ENCODE measurements at regions not wholly inside any gene's neighbourhood (a gene's known extent, or its start where the extent isn't known, plus 50 kb on each side); places are given as distances from the start of the nearest gene placed in this dataset.

DNA sequence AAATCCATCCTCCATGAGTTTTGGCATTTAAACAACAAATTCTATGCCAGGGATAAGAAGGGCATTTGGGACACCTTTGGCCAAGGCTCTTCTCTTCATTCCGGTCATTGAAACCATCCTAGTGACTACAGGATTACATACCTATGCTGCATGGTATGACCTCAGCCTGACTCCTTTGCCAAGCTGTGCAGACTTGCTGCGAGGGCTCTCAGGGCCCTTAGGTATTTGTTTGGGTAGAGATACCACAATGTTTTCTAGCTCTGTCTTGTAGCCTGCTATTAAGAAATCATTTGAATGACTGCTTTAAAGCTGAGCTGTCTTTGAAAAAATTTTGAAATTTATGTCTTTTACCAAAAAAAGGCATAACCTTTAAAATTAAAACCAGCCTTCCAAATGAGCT lies 749.8 kb upstream of the SGO1 start:
- no peak overlapping the region for H2AFZ ChIP-seq (ENCODE audit: low read depth, low read length)
- H3F3A ChIP-seq (ENCODE audit: insufficient read depth, low read length, poor library complexity, severe bottlenecking), result no peaks in the 10 kb centered on the region

GRCh38 chr3:20931834-20932233 lies 745.8 kb upstream of the SGO1 start:
- no peak overlapping the region for H2AFZ ChIP-seq (ENCODE audit: low read depth, low read length)
- no peaks in the 10 kb centered on the region for H3K9me3 ChIP-seq (ENCODE audit: low read length)
- H3F3A ChIP-seq (ENCODE audit: insufficient read depth, low read length, poor library complexity, severe bottlenecking), result no peaks in the 10 kb centered on the region
- H3K79me2 ChIP-seq (replicated peaks; ENCODE audit: insufficient read depth, low read length), result no peaks in the 10 kb centered on the region
- H4K20me1 ChIP-seq (ENCODE audit: insufficient read depth), result no peaks in the 10 kb centered on the region
- H3K4me2 ChIP-seq (ENCODE audit: low read length), result no peak overlapping the region
- H3K9me2 ChIP-seq (ENCODE audit: insufficient read depth, low read length), result no peaks in the 10 kb centered on the region
- no peak overlapping the region for H3K4me3 ChIP-seq (ENCODE audit: low read length)
- H3K9ac ChIP-seq (ENCODE audit: low read length), result no peak overlapping the region
- no peaks in the 10 kb centered on the region for H3K36me3 ChIP-seq (ENCODE audit: insufficient read depth, low read length)
- TF ChIP-seq, protein P1, sequence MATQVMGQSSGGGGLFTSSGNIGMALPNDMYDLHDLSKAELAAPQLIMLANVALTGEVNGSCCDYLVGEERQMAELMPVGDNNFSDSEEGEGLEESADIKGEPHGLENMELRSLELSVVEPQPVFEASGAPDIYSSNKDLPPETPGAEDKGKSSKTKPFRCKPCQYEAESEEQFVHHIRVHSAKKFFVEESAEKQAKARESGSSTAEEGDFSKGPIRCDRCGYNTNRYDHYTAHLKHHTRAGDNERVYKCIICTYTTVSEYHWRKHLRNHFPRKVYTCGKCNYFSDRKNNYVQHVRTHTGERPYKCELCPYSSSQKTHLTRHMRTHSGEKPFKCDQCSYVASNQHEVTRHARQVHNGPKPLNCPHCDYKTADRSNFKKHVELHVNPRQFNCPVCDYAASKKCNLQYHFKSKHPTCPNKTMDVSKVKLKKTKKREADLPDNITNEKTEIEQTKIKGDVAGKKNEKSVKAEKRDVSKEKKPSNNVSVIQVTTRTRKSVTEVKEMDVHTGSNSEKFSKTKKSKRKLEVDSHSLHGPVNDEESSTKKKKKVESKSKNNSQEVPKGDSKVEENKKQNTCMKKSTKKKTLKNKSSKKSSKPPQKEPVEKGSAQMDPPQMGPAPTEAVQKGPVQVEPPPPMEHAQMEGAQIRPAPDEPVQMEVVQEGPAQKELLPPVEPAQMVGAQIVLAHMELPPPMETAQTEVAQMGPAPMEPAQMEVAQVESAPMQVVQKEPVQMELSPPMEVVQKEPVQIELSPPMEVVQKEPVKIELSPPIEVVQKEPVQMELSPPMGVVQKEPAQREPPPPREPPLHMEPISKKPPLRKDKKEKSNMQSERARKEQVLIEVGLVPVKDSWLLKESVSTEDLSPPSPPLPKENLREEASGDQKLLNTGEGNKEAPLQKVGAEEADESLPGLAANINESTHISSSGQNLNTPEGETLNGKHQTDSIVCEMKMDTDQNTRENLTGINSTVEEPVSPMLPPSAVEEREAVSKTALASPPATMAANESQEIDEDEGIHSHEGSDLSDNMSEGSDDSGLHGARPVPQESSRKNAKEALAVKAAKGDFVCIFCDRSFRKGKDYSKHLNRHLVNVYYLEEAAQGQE (IDR thresholded peaks at IDR 0.05; ENCODE audit: borderline replicate concordance), result no peak
- TF ChIP-seq EP300 (conservative IDR thresholded peaks at IDR 0.05; ENCODE audit: poor library complexity, severe bottlenecking), result peak; percentile 73
- TF ChIP-seq POLR2AphosphoS5 (IDR thresholded peaks at IDR 0.05), result peak; percentile 58
- no peak overlapping the region for H3K27ac ChIP-seq (ENCODE audit: low read length)
- H3K27me3 ChIP-seq (ENCODE audit: insufficient read depth, low read depth, low read length), result no peaks in the 10 kb centered on the region

More for the DNA sequence above, 749.8 kb upstream of the SGO1 start:
- Histone ChIP-seq H3K27ac (ENCODE audit: low read length) (no peak overlapping the region), H3K4me2 (ENCODE audit: low read length) (no peak overlapping the region), H3K4me3 (ENCODE audit: low read length) (no peak overlapping the region), H3K79me2 (replicated peaks; ENCODE audit: insufficient read depth, low read length) (no peaks in the 10 kb centered on the region), H4K20me1 (ENCODE audit: insufficient read depth) (no peaks in the 10 kb centered on the region), H3K36me3 (ENCODE audit: insufficient read depth, low read length) (no peaks in the 10 kb centered on the region), H3K9ac (ENCODE audit: low read length) (no peak overlapping the region), H3K9me3 (ENCODE audit: low read length) (no peaks in the 10 kb centered on the region), H3K9me2 (ENCODE audit: insufficient read depth, low read length) (no peaks in the 10 kb centered on the region), H3K27me3 (ENCODE audit: insufficient read depth, low read depth, low read length) (no peaks in the 10 kb centered on the region)
- TF ChIP-seq RAD21 (conservative IDR thresholded peaks at IDR 0.05) (no peak), EP300 (conservative IDR thresholded peaks at IDR 0.05; ENCODE audit: poor library complexity, severe bottlenecking) (no peak), EZH2 (IDR thresholded peaks at IDR 0.05; ENCODE audit: borderline replicate concordance, insufficient read depth, low read length, poor library complexity, severe bottlenecking) (no peak), POLR2AphosphoS5 (IDR thresholded peaks at IDR 0.05) (no peak), MXI1 (conservative IDR thresholded peaks at IDR 0.05; ENCODE audit: poor library complexity, severe bottlenecking) (no peak), TAF1 (IDR thresholded peaks at IDR 0.05; ENCODE audit: low read depth) (no peak), SMC3 (conservative IDR thresholded peaks at IDR 0.05; ENCODE audit: poor library complexity) (no peak)
- TF ChIP-seq, protein P2, sequence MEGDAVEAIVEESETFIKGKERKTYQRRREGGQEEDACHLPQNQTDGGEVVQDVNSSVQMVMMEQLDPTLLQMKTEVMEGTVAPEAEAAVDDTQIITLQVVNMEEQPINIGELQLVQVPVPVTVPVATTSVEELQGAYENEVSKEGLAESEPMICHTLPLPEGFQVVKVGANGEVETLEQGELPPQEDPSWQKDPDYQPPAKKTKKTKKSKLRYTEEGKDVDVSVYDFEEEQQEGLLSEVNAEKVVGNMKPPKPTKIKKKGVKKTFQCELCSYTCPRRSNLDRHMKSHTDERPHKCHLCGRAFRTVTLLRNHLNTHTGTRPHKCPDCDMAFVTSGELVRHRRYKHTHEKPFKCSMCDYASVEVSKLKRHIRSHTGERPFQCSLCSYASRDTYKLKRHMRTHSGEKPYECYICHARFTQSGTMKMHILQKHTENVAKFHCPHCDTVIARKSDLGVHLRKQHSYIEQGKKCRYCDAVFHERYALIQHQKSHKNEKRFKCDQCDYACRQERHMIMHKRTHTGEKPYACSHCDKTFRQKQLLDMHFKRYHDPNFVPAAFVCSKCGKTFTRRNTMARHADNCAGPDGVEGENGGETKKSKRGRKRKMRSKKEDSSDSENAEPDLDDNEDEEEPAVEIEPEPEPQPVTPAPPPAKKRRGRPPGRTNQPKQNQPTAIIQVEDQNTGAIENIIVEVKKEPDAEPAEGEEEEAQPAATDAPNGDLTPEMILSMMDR (IDR thresholded peaks at IDR 0.05; ENCODE audit: poor library complexity, severe bottlenecking), result no peak
- TF ChIP-seq, protein P1 (IDR thresholded peaks at IDR 0.05; ENCODE audit: borderline replicate concordance), result no peak

Data from neural cell (in vitro differentiated cells).